NB4 (cell line): ENCODE measurements at regions not wholly inside any gene's neighbourhood (a gene's known extent, or its start where the extent isn't known, plus 50 kb on each side); places are given as distances from the start of the nearest gene placed in this dataset.
"Not testable (repeated sequence)": the region's sequence is repeated elsewhere in the genome, so short reads cannot be mapped to it uniquely, and the experiment has no call there.

ENCODE experiments used
- DNase-seq: peaks from one replicate; pipeline ENCODE4 v3.0.0; 2010; ENCODE audit warnings: low read depth
- H3K4me3 ChIP-seq: one replicate; pipeline ENCODE4 v1.5.1; 2011; ENCODE audit warnings: mild to moderate bottlenecking, low read depth, low read length, moderate library complexity
- MYC ChIP-seq: IDR thresholded peaks from 2 replicates; pipeline ENCODE4 v1.6.1; 2011; ENCODE audit warnings: low read depth, low read length
- POLR2A ChIP-seq: IDR thresholded peaks from 2 replicates; pipeline ENCODE4 v1.6.1; 2011; ENCODE audit warnings: mild to moderate bottlenecking; ENCODE audit not compliant: insufficient read length; ENCODE audit errors: extremely low read depth
- TF ChIP-seq, protein P1 (sequence below): IDR thresholded peaks from 2 replicates; pipeline ENCODE4 v1.6.1; 2011; ENCODE audit warnings: low read depth, low read length
- TF ChIP-seq, protein P2 (sequence below): IDR thresholded peaks from one replicate; pipeline ENCODE4 v1.5.1; 2012; ENCODE audit warnings: low read depth, low read length

DNA sequence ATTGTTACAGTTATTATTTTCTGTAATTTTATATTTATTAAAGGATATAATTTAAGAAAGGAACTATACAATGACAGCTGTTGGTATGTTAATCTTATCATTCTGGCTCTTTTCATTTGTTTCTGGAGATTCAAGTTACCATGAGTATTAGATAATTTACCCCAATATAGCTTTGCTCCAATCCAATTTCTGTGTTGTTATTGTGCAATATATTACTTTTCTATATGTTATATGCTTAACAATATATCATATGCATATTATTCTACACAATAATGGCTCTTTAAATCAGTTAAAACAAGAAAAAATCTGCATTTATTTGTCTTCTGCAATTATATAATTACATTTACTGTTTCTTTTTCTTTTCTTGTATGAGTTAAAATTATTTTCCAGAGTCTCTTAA lies 1650.9 kb downstream of the BRINP3 start:
- DNase-seq = no peak
- H3K4me3 ChIP-seq = no peak overlapping the region
- TF ChIP-seq POLR2A (no peak), MYC (no peak)
- TF ChIP-seq, protein P1, sequence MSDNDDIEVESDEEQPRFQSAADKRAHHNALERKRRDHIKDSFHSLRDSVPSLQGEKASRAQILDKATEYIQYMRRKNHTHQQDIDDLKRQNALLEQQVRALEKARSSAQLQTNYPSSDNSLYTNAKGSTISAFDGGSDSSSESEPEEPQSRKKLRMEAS = no peak

DNA sequence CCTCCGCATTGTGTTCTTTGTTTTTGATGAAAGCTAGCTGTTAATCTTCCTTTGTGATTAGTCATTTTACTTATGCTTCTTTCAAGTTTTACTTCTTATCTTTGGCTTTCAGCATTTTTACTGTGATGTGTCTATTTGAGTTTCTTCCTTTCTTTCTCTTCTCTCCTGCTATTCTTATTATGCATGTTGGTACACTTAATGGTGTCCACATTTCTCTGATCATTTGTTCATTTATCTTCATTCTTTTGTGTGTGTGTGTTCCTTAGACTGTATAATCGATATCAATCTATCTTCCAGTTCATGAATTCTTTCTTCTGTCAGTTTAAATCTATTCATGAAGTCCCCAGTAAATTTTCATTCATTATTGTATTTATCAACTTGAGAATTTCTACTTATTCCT lies 1650.3 kb downstream of the BRINP3 start:
- H3K4me3 ChIP-seq = no peak overlapping the region
- no peak for DNase-seq
- no peak for TF ChIP-seq POLR2A
- no peak for TF ChIP-seq MYC
- TF ChIP-seq, protein P2, sequence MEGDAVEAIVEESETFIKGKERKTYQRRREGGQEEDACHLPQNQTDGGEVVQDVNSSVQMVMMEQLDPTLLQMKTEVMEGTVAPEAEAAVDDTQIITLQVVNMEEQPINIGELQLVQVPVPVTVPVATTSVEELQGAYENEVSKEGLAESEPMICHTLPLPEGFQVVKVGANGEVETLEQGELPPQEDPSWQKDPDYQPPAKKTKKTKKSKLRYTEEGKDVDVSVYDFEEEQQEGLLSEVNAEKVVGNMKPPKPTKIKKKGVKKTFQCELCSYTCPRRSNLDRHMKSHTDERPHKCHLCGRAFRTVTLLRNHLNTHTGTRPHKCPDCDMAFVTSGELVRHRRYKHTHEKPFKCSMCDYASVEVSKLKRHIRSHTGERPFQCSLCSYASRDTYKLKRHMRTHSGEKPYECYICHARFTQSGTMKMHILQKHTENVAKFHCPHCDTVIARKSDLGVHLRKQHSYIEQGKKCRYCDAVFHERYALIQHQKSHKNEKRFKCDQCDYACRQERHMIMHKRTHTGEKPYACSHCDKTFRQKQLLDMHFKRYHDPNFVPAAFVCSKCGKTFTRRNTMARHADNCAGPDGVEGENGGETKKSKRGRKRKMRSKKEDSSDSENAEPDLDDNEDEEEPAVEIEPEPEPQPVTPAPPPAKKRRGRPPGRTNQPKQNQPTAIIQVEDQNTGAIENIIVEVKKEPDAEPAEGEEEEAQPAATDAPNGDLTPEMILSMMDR = no peak
- TF ChIP-seq, protein P1 = no peak

DNA sequence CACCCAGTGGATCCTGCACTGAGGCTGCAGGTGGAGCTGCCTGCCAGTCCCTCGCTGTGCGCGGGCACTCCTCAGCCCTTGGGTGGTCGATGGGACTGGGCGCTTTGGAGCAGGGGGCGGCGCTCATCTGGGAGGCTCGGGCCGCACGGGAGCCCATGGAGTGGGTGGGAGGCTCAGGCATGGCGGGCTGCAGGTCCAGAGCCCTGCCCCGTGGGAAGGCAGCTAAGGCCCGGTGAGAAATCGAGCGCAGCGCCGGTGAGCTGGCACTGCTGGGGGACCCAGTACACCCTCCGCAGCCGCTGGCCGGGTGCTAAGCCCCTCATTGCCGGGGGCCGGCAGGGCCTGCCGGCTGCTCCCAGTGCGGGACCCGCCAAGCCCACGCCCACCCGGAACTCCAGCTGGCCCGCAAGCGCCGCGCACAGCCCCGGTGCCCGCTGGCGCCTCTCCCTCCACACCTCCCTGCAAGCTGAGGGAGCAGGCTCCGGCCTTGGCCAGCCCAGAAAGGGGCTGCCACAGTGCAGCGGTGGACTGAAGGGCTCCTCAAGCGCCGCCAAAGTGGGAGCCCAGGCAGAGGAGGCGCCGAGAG lies 1636.5 kb downstream of the BRINP3 start:
- not testable (repeated sequence) for DNase-seq, H3K4me3 ChIP-seq

DNA sequence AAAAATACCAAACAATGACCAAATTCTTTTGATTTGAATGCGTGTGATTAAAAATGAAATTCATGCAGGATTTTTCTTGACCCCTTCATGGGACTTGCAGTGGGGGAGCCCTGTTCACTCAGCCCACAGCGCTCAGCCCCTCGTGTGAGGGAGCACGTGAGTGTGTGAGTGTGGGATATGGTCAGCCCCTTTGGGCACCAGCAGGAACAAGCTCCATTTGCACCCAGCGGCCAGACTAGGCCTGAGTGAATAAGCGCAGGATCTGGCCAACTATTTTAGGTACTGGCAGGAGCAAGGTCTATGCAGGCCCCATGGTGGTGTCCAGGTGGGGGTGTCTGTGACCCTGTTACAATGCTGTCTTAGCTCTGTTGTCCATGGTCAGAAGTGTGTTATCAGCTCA lies 1631.2 kb downstream of the BRINP3 start:
- no peak for DNase-seq
- TF ChIP-seq POLR2A (no peak), MYC (no peak)
- TF ChIP-seq, protein P2 = no peak
- TF ChIP-seq, protein P1 = no peak
- H3K4me3 ChIP-seq = no peak overlapping the region

DNA sequence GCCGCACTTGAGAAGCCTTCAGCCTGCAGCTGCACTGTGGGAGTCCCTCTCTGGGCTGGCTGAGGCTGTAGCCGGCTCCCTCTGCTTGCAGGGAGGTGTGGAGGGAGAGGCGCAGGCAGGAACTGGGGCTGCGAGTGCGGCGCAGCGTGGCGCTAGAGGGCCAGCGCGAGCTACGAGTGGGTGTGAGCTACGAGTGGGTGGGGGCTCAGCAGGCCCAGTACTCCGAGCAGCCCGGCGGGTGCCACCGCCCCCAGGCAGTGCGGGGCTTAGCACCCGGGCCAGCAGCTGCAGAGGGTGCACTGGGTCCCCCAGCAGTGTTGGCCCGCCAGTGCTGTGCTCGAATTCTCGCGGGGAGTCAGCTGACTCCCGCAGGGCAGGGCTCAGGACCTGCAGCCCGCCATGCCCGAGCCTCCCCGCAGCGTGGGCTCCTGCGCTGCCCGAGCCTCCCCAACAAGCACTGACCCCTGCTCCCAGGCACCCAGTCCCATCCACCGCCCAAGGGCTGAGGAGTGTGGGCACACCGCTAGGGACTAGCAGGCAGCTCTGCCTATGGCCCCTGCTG lies 1620.1 kb downstream of the BRINP3 start:
- no peak overlapping the region for H3K4me3 ChIP-seq
- no peak for DNase-seq
- TF ChIP-seq POLR2A (no peak), MYC (no peak)
- TF ChIP-seq, protein P1 = no peak
- TF ChIP-seq, protein P2 = no peak

DNA sequence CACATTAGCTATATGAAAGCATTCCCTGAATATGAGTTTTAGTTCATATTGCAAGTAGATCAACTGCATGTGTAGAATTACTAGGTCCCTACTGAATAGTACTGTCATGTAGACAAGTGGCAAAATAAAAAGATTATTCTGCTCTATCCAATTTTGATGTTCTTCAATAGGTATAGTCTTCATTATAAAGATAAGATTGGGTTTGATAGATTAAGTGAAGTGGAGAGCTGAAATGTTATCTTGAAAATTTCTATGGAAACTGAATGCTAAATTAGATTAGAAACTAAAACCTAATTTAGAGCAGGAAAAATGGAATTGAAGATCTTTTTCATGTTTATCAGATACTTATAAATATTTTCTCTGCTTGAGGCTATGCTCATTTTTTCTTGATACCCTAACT lies 1610.0 kb downstream of the BRINP3 start:
- DNase-seq = no peak
- TF ChIP-seq, protein P1 = no peak
- TF ChIP-seq, protein P2 = no peak
- TF ChIP-seq POLR2A = no peak
- H3K4me3 ChIP-seq = no peak overlapping the region

DNA sequence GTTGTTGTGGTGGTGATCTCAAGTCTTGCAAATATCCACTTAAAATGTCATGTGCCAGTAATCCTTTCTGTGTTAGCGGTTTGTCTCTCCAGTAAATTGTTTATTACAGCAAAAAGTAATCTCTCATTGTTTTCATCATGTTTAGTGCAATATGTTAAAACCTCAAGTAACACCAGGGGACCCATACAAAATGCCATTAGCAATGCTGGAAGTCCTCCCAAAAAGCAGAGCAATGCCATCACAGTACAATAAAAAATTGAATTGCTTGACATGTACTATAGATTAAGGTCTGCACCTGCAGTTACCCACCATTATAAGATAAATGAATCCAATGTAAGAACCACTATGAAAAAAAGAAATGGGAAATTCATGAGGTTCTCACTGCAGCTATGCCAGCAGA lies 1606.5 kb downstream of the BRINP3 start:
- H3K4me3 ChIP-seq = no peak overlapping the region

More for the DNA sequence above, 1606.5 kb downstream of the BRINP3 start:
- TF ChIP-seq MYC = no peak
- TF ChIP-seq, protein P2 = no peak
- TF ChIP-seq, protein P1 = no peak
- TF ChIP-seq POLR2A = no peak
- no peak for DNase-seq
